GM23248 (cell line): ENCODE measurements at regions not wholly inside any gene's neighbourhood (a gene's known extent, or its start where the extent isn't known, plus 50 kb on each side); places are given as distances from the start of the nearest gene placed in this dataset.

ENCODE experiments used
- EZH2 ChIP-seq: fragments of 200-600 bp; sonication (generic); IDR thresholded peaks from 2 replicates; pipeline ENCODE4 v1.6.1; 2018; ENCODE audit warnings: antibody characterized with exemption, mild to moderate bottlenecking; ENCODE audit not compliant: insufficient read depth, poor library complexity, severe bottlenecking
- EZH2phosphoT487 ChIP-seq: fragments of 200-600 bp; sonication (generic); IDR thresholded peaks from 2 replicates; pipeline ENCODE4 v1.6.1; 2018; ENCODE audit warnings: antibody characterized with exemption, moderate library complexity, mild to moderate bottlenecking, low read depth; ENCODE audit not compliant: insufficient read depth

GRCh38 chr5:92678640-92679039 is 902.4 kb downstream of the NR2F1-AS1 start:
- TF ChIP-seq EZH2, result no peak
- no peak for TF ChIP-seq EZH2phosphoT487
